Smooth muscle cell (in vitro differentiated cells): ENCODE measurements at regions not wholly inside any gene's neighbourhood (a gene's known extent, or its start where the extent isn't known, plus 50 kb on each side); places are given as distances from the start of the nearest gene placed in this dataset.

Experiments used
- DNase-seq: peaks from one replicate; lab custom pipeline; 2025; ENCODE audit not compliant: unreplicated experiment; lab: John Stamatoyannopoulos, UW
- H2AFZ ChIP-seq: fragments of 200-600 bp; sonication (generic); 2 replicates; pipeline ENCODE4 v1.6.0; 2016; ENCODE audit warnings: antibody characterized with exemption, low read depth, mild to moderate bottlenecking
- H3F3A ChIP-seq: fragments of 200-600 bp; sonication (generic); 2 replicates; pipeline ENCODE4 v1.6.0; 2017; ENCODE audit warnings: antibody characterized with exemption, low read depth
- H3K27ac ChIP-seq: fragments of 200-600 bp; sonication (generic); 2 replicates; pipeline ENCODE4 v1.5.1; 2016; ENCODE audit warnings: low read depth, mild to moderate bottlenecking
- H3K27me3 ChIP-seq: fragments of 200-600 bp; sonication (generic); 2 replicates; pipeline ENCODE4 v1.6.1; 2016; ENCODE audit warnings: low read depth, mild to moderate bottlenecking
- H3K36me3 ChIP-seq: fragments of 200-600 bp; sonication (generic); 2 replicates; pipeline ENCODE4 v1.5.1; 2016; ENCODE audit warnings: low read depth
- H3K4me1 ChIP-seq: fragments of 200-600 bp; sonication (generic); 2 replicates; pipeline ENCODE4 v1.5.1; 2016; ENCODE audit warnings: low read depth
- H3K4me2 ChIP-seq: fragments of 200-600 bp; sonication (generic); 2 replicates; pipeline ENCODE4 v1.6.0; 2016; ENCODE audit warnings: mild to moderate bottlenecking
- H3K4me3 ChIP-seq: fragments of 200-600 bp; sonication (generic); 2 replicates; pipeline ENCODE4 v1.5.1; 2016; ENCODE audit warnings: mild to moderate bottlenecking
- H3K79me2 ChIP-seq: fragments of 200-600 bp; sonication (generic); 2 replicates; pipeline ENCODE4 v1.6.0; 2016; ENCODE audit warnings: low read depth, mild to moderate bottlenecking
- H3K9ac ChIP-seq: fragments of 200-600 bp; sonication (generic); 2 replicates; pipeline ENCODE4 v1.6.0; 2016; ENCODE audit warnings: low read depth
- H3K9me3 ChIP-seq: fragments of 200-600 bp; sonication (generic); replicated peaks from 2 replicates; pipeline ENCODE4 v1.5.1; 2016; ENCODE audit warnings: low read depth
- H4K20me1 ChIP-seq: fragments of 200-600 bp; sonication (generic); 2 replicates; pipeline ENCODE4 v1.6.0; 2016; ENCODE audit warnings: low read depth
- WGBS: methylation state at CpG from one replicate; pipeline ENCODE4 v1.1.7; 2016; ENCODE audit warnings: low lambda C conversion rate; 5-methylcytosine and 5-hydroxymethylcytosine counted together
- TF ChIP-seq, protein P1 (sequence below): fragments of 200-600 bp; sonication (generic); IDR thresholded peaks from 2 replicates; pipeline ENCODE4 v1.5.1; 2017; ENCODE audit warnings: borderline replicate concordance, mild to moderate bottlenecking, antibody characterized with exemption; ENCODE audit not compliant: insufficient read depth, poor library complexity, severe bottlenecking

DNA sequence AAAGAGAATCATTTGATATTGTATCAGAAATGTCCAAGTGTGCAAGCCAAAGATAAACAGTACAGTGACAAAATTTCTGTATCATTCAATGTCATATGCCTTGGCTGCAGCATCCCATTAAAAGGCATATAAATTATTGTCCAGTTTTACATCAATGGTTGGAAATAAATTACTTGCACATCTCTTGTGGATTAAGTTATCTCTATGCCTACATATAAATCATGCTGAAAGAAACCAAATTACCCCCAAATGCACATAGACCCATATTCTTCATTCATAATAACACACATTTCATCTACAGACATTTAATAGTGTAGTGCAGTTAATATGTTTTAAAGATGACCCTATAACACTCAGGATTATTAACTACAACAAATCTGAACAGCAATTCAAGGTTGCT, 1415.7 kb upstream of the PCDH9 start:
- DNase-seq = no peak
- no peak overlapping the region for H3K27ac ChIP-seq
- TF ChIP-seq, protein P1, sequence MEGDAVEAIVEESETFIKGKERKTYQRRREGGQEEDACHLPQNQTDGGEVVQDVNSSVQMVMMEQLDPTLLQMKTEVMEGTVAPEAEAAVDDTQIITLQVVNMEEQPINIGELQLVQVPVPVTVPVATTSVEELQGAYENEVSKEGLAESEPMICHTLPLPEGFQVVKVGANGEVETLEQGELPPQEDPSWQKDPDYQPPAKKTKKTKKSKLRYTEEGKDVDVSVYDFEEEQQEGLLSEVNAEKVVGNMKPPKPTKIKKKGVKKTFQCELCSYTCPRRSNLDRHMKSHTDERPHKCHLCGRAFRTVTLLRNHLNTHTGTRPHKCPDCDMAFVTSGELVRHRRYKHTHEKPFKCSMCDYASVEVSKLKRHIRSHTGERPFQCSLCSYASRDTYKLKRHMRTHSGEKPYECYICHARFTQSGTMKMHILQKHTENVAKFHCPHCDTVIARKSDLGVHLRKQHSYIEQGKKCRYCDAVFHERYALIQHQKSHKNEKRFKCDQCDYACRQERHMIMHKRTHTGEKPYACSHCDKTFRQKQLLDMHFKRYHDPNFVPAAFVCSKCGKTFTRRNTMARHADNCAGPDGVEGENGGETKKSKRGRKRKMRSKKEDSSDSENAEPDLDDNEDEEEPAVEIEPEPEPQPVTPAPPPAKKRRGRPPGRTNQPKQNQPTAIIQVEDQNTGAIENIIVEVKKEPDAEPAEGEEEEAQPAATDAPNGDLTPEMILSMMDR = no peak
- H3F3A ChIP-seq = no peaks in the 10 kb centered on the region
- H3K4me3 ChIP-seq = no peak overlapping the region
- no peak overlapping the region for H3K9ac ChIP-seq
- H3K27me3 ChIP-seq = no peaks in the 10 kb centered on the region
- no peak overlapping the region for H2AFZ ChIP-seq
- H3K4me1 ChIP-seq = no peaks in the 10 kb centered on the region
- H3K4me2 ChIP-seq = no peak overlapping the region
- H4K20me1 ChIP-seq = no peaks in the 10 kb centered on the region
- H3K79me2 ChIP-seq = no peaks in the 10 kb centered on the region
- no peaks in the 10 kb centered on the region for H3K36me3 ChIP-seq
- no peaks in the 10 kb centered on the region for H3K9me3 ChIP-seq

DNA sequence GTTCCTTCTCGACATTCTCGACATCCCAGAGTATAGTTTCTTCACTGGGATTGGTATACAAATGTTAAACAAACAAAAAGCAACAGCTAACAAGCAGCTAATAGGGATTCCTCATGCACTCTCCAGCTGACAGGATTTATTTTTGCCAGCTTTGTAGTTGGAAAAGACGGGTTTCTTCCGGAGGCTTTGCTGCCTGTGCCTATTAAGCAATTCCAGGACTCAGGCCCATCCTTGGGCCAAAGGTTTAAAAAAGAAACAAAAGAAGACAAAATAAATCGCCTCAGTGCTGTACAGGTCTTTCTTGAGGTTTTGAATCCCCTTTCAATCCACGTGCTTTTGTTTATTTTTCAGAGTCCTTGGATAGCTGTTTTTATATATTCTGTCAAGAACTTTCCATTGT, 1414.5 kb upstream of the PCDH9 start:
- H3K4me2 ChIP-seq = no peak overlapping the region
- no peaks in the 10 kb centered on the region for H4K20me1 ChIP-seq
- no peaks in the 10 kb centered on the region for H3K79me2 ChIP-seq
- 72% methylated on average over 6 of the region's 6 CpGs for WGBS
- no peaks in the 10 kb centered on the region for H3K9me3 ChIP-seq
- H3K36me3 ChIP-seq = no peaks in the 10 kb centered on the region
- H3K27me3 ChIP-seq = no peaks in the 10 kb centered on the region
- H3K9ac ChIP-seq = no peak overlapping the region
- H2AFZ ChIP-seq = no peak overlapping the region
- TF ChIP-seq, protein P1 = no peak
- DNase-seq = no peak
- no peaks in the 10 kb centered on the region for H3F3A ChIP-seq
- no peak overlapping the region for H3K4me3 ChIP-seq
- H3K4me1 ChIP-seq = no peaks in the 10 kb centered on the region
- no peak overlapping the region for H3K27ac ChIP-seq

DNA sequence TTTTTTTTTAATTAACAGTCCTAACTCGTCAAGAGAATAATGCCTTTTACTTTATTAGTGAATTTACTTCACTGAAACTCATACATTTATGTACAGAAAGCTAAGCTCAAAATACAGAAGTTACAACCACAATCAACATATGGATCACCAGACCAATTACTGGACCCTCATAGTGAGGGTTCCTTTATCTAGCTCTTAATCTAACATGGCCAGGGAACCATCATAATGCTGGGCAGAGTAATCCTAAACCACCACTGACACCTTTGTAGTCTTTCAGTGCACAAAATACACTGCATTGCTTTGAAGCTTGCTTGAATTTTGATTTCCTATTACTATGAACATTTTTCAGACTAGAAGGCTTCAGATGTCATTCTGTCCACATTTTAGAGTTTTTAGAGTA, 1406.6 kb upstream of the PCDH9 start:
- WGBS = 88% methylated on average over 1 of the region's 1 CpG
- no peak for DNase-seq
- H3K4me1 ChIP-seq = no peaks in the 10 kb centered on the region

DNA sequence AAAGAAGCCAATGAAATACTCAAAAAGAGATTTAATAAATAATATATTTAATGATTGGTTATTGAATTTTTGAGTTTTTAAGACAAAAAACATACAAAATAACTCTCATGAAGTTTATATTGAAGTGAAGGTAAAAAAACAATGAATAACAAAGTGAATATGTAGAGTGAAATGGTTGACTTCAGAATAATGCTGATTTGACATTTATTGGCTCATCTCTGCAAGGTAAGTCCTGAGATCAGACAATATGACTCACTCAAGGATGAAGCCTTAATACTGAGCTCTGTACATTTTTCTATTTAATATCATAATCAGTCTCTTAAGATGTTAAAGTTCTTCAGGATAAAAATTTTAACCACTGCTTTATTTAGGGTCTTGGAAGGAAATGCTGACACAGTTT, 1398.9 kb upstream of the PCDH9 start:
- no peaks in the 10 kb centered on the region for H3K9me3 ChIP-seq
- no peak overlapping the region for H3K9ac ChIP-seq
- H3K27ac ChIP-seq = no peak overlapping the region
- no peak overlapping the region for H2AFZ ChIP-seq
- H4K20me1 ChIP-seq = no peaks in the 10 kb centered on the region
- TF ChIP-seq, protein P1 = no peak
- H3K79me2 ChIP-seq = no peaks in the 10 kb centered on the region
- no peaks in the 10 kb centered on the region for H3F3A ChIP-seq
- H3K4me2 ChIP-seq = no peak overlapping the region
- H3K36me3 ChIP-seq = no peaks in the 10 kb centered on the region
- DNase-seq = no peak
- H3K27me3 ChIP-seq = no peaks in the 10 kb centered on the region
- no peaks in the 10 kb centered on the region for H3K4me1 ChIP-seq
- H3K4me3 ChIP-seq = no peak overlapping the region

More for the DNA sequence above, 1406.6 kb upstream of the PCDH9 start:
- TF ChIP-seq, protein P1 = no peak
- no peaks in the 10 kb centered on the region for H3F3A ChIP-seq
- no peaks in the 10 kb centered on the region for H3K79me2 ChIP-seq
- no peak overlapping the region for H3K4me3 ChIP-seq
- no peaks in the 10 kb centered on the region for H3K36me3 ChIP-seq
- no peaks in the 10 kb centered on the region for H3K27me3 ChIP-seq
- no peak overlapping the region for H3K9ac ChIP-seq
- H3K9me3 ChIP-seq = no peaks in the 10 kb centered on the region
- no peak overlapping the region for H3K27ac ChIP-seq
- no peak overlapping the region for H3K4me2 ChIP-seq
- no peaks in the 10 kb centered on the region for H4K20me1 ChIP-seq
- H2AFZ ChIP-seq = no peak overlapping the region
